ENCODE measurements at regions not wholly inside any gene's neighbourhood (a gene's known extent, or its start where the extent isn't known, plus 50 kb on each side); places are given as distances from the start of the nearest gene placed in this dataset.
A peak's percentile ranks its signal among the peaks of the same experiment; 100 is the strongest.
"Not testable (repeated sequence)": the region's sequence is repeated elsewhere in the genome, so short reads cannot be mapped to it uniquely, and the experiment has no call there.

GRCh38 chr10:26952094-26952493, 91.3 kb upstream of the ABI1 start:
- Histone ChIP-seq H3K9ac (ENCODE audit: low read depth, low read length) (no peak overlapping the region), H3K4me1 (ENCODE audit: insufficient read depth, low read length) (no peaks in the 10 kb centered on the region), H3K9me3 (ENCODE audit: insufficient read depth, low read depth, low read length) (0 out of 2 replicates have a peak, but pooled peaks cover 6% of the 10 kb centered on the region), H3K27me3 (ENCODE audit: insufficient read depth, low read length) (no peaks in the 10 kb centered on the region), H3K27ac (ENCODE audit: low read length) (no peak overlapping the region), H3K4me3 (ENCODE audit: low read length) (no peak overlapping the region), H3K36me3 (ENCODE audit: insufficient read depth, low read depth, low read length) (no peaks in the 10 kb centered on the region)

DNA sequence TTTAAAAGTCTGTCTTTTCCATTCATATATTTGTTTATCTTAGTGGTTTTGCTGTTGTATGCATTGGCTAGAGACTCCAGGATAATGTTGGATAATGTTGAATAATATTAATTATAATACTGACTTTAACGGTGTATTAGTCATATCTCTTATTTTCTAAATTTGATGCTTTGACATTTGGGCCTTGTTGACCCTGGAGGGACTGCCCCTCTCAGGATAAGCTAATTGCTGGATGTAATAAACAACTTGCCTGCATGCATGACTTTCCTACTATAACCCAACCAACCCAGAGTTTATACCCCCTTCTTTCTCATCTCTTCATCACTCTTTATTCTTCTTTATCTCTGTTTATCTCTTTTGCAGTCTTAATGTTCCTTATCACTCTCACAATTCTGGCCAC, 90.9 kb upstream of the ABI1 start:
- Histone ChIP-seq H3K27ac (ENCODE audit: low read length) (no peak overlapping the region), H3K9ac (ENCODE audit: low read depth, low read length) (no peak overlapping the region), H3K4me3 (ENCODE audit: low read length) (no peak overlapping the region), H3K9me3 (ENCODE audit: insufficient read depth, low read depth, low read length) (0 out of 2 replicates have a peak, but pooled peaks cover 6% of the 10 kb centered on the region), H3K27me3 (ENCODE audit: insufficient read depth, low read length) (no peaks in the 10 kb centered on the region), H3K4me1 (ENCODE audit: insufficient read depth, low read length) (no peaks in the 10 kb centered on the region), H3K36me3 (ENCODE audit: insufficient read depth, low read depth, low read length) (no peaks in the 10 kb centered on the region)

GRCh38 chr10:26950934-26951333, 90.2 kb upstream of the ABI1 start:
- Histone ChIP-seq H3K4me3 (ENCODE audit: low read length) (no peak overlapping the region), H3K9me3 (ENCODE audit: insufficient read depth, low read depth, low read length) (0 out of 2 replicates have a peak, but pooled peaks cover 6% of the 10 kb centered on the region), H3K27me3 (ENCODE audit: insufficient read depth, low read length) (no peaks in the 10 kb centered on the region), H3K36me3 (ENCODE audit: insufficient read depth, low read depth, low read length) (no peaks in the 10 kb centered on the region), H3K27ac (ENCODE audit: low read length) (no peak overlapping the region), H3K9ac (ENCODE audit: low read depth, low read length) (no peak overlapping the region), H3K4me1 (ENCODE audit: insufficient read depth, low read length) (no peaks in the 10 kb centered on the region)

DNA sequence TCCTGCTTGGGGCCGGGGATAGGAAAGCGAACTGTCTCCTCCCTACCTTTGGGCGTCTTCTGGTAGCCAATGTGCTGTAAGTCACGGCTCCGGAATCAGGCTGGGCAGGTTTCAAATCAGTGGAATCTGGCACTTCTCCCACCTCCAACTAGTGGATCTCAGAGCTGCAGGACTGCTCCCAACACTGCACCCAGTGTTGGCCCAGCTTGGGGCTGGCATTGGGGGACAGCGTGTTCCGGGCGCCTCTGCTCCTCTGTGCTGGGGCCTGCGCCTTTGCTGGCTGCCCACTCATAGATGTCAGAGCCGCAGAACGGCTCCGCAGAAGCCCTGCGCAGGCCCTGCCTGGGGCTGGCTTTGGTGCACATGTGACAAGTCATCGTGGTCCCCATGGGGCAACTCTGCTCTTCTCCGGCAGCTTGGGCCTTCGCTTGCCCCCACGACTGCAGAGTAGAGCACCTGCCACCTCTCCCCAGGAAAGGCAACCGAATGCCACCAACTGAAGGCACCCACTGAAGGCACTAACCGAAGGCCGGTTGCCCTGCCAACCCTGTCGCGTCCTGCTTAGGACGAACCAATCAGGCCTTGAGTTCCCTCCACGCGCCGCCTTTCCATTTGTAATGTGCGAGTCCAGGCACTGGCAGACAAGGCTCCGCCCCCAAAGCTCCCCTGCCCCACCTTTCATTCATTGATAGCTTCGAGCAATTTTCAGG, 85.5 kb upstream of the ABI1 start:
- Histone ChIP-seq H3K4me3 (ENCODE audit: low read length) (no peak overlapping the region), H3K27ac (ENCODE audit: low read length) (no peak overlapping the region), H3K9ac (ENCODE audit: low read depth, low read length) (no peak overlapping the region), H3K36me3 (ENCODE audit: insufficient read depth, low read depth, low read length) (no peaks in the 10 kb centered on the region), H3K27me3 (ENCODE audit: insufficient read depth, low read length) (no peaks in the 10 kb centered on the region), H3K9me3 (ENCODE audit: insufficient read depth, low read depth, low read length) (0 out of 2 replicates have a peak, but pooled peaks cover 6% of the 10 kb centered on the region), H3K4me1 (ENCODE audit: insufficient read depth, low read length) (no peaks in the 10 kb centered on the region)

DNA sequence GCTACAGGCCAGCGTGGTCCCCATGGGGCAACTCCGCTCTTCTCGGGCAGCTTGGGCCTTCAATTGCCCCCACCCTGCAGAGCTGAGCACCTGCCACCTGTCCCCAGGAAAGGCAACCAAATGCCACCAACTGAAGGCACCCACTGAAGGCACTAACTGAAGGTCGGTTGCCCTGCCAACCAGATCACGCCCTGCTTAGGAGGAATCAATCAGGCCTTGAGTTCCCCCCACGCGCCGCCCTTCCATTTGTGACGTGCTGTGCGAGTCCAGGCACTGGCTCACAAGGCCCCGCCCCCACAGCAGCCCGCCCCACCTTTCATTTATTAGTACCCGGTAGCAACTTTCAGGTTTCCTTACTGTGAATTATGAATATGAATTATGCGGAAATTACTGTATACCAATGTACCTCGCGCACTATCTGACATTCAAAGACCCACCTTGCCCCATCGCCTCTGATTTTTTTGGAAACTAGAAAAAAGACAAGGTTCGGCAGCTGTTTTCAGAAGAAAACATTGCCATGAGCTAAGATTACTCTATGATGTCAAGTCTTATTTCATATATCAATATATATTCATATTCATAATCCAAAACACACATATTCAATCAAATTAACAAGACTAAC, 83.6 kb upstream of the ABI1 start:
- H3K4me3 ChIP-seq (ENCODE audit: low read length) = no peak overlapping the region
- no peak overlapping the region for H3K9ac ChIP-seq (ENCODE audit: low read depth, low read length)
- no peak overlapping the region for H3K27ac ChIP-seq (ENCODE audit: low read length)
- no peaks in the 10 kb centered on the region for H3K36me3 ChIP-seq (ENCODE audit: insufficient read depth, low read depth, low read length)
- H3K9me3 ChIP-seq (ENCODE audit: insufficient read depth, low read depth, low read length) = no peaks in the 10 kb centered on the region
- H3K27me3 ChIP-seq (ENCODE audit: insufficient read depth, low read length) = no peaks in the 10 kb centered on the region
- no peaks in the 10 kb centered on the region for H3K4me1 ChIP-seq (ENCODE audit: insufficient read depth, low read length)

- no peak overlapping the region for H3K27ac ChIP-seq (ENCODE audit: low read length)
- H3K36me3 ChIP-seq (ENCODE audit: insufficient read depth, low read depth, low read length) = no peaks in the 10 kb centered on the region
- H3K9me3 ChIP-seq (ENCODE audit: insufficient read depth, low read depth, low read length) = no peaks in the 10 kb centered on the region
- no peaks in the 10 kb centered on the region for H3K4me1 ChIP-seq (ENCODE audit: insufficient read depth, low read length)
- no peak overlapping the region for H3K4me3 ChIP-seq (ENCODE audit: low read length)
- no peaks in the 10 kb centered on the region for H3K27me3 ChIP-seq (ENCODE audit: insufficient read depth, low read length)
- H3K9ac ChIP-seq (ENCODE audit: low read depth, low read length) = no peak overlapping the region
Observed at GRCh38 chr10:26939962-26940354, 79.2 kb upstream of the ABI1 start.

- Histone ChIP-seq H3K36me3 (ENCODE audit: insufficient read depth, low read depth, low read length) (no peaks in the 10 kb centered on the region), H3K9me3 (ENCODE audit: insufficient read depth, low read depth, low read length) (no peaks in the 10 kb centered on the region), H3K27ac (ENCODE audit: low read length) (no peak overlapping the region), H3K4me1 (ENCODE audit: insufficient read depth, low read length) (no peaks in the 10 kb centered on the region), H3K9ac (ENCODE audit: low read depth, low read length) (no peak overlapping the region), H3K4me3 (ENCODE audit: low read length) (no peak overlapping the region), H3K27me3 (ENCODE audit: insufficient read depth, low read length) (no peaks in the 10 kb centered on the region)
Observed at GRCh38 chr10:26939290-26939961, 78.7 kb upstream of the ABI1 start.

DNA sequence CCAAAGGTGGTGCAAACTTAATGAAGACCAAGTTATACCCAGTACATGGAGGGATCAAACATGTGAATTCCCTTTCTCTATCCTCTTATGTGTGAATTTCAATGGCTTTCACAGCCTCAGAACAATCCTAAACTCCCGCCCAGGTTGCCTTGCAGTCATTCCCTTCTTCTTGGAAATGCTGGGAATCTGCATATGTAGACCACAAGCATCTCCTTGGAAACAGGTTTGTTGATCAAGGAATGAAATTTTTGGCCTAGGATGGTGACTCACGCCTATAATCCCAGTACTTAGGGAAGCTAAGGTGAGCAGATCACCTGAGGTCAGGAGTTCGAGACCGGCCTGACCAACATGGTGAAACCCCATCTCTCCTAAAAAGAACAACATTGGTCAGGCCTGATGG, 77.8 kb upstream of the ABI1 start:
- Histone ChIP-seq H3K4me3 (ENCODE audit: low read length) (no peak overlapping the region), H3K9ac (ENCODE audit: low read depth, low read length) (no peak overlapping the region), H3K27ac (ENCODE audit: low read length) (no peak overlapping the region), H3K36me3 (ENCODE audit: insufficient read depth, low read depth, low read length) (no peaks in the 10 kb centered on the region), H3K27me3 (ENCODE audit: insufficient read depth, low read length) (no peaks in the 10 kb centered on the region), H3K4me1 (ENCODE audit: insufficient read depth, low read length) (no peaks in the 10 kb centered on the region), H3K9me3 (ENCODE audit: insufficient read depth, low read depth, low read length) (no peaks in the 10 kb centered on the region)

GRCh38 chr10:26937371-26937770, 76.6 kb upstream of the ABI1 start:
- Histone ChIP-seq H3K36me3 (ENCODE audit: insufficient read depth, low read depth, low read length) (no peaks in the 10 kb centered on the region), H3K9ac (ENCODE audit: low read depth, low read length) (no peak overlapping the region), H3K9me3 (ENCODE audit: insufficient read depth, low read depth, low read length) (no peaks in the 10 kb centered on the region), H3K4me1 (ENCODE audit: insufficient read depth, low read length) (no peaks in the 10 kb centered on the region), H3K27me3 (ENCODE audit: insufficient read depth, low read length) (no peaks in the 10 kb centered on the region), H3K4me3 (ENCODE audit: low read length) (no peak overlapping the region), H3K27ac (ENCODE audit: low read length) (no peak overlapping the region)

- H3K27me3 ChIP-seq (ENCODE audit: insufficient read depth, low read length); H3K9me3 ChIP-seq (ENCODE audit: insufficient read depth, low read depth, low read length); H3K27ac ChIP-seq (ENCODE audit: low read length); H3K9ac ChIP-seq (ENCODE audit: low read depth, low read length); H3K36me3 ChIP-seq (ENCODE audit: insufficient read depth, low read depth, low read length); H3K4me3 ChIP-seq (ENCODE audit: low read length); H3K4me1 ChIP-seq (ENCODE audit: insufficient read depth, low read length): not testable (repeated sequence)
Observed at GRCh38 chr10:26934190-26934589, 73.4 kb upstream of the ABI1 start.

DNA sequence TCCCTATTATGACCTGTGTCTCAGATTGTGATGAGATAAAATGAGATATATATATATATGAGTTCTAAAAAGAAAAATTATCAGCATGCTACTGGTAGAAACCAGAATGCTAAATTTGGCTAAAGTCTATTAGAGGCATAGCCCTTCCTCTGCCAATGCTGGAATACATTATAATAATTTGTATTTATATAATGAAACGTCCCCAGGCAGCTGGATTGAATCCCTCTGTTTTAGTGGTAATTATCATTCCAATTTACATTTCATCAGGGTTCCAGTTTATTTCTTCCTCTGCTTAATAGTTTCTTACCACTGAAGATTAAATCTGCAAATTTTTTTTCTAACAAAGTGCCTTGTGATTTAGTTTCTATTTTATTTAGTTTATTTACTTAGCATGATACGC, 71.8 kb upstream of the ABI1 start:
- no peaks in the 10 kb centered on the region for H3K27me3 ChIP-seq (ENCODE audit: insufficient read depth, low read length)
- H3K9me3 ChIP-seq (ENCODE audit: insufficient read depth, low read depth, low read length) = no peaks in the 10 kb centered on the region
- H3K4me3 ChIP-seq (ENCODE audit: low read length) = no peak overlapping the region
- H3K36me3 ChIP-seq (ENCODE audit: insufficient read depth, low read depth, low read length) = no peaks in the 10 kb centered on the region
- H3K9ac ChIP-seq (ENCODE audit: low read depth, low read length) = no peak overlapping the region
- peaks cover 2% of the 10 kb centered on the region; the same call in 1 of the 2 replicates for H3K4me1 ChIP-seq (ENCODE audit: insufficient read depth, low read length)
- no peak overlapping the region for H3K27ac ChIP-seq (ENCODE audit: low read length)

- Histone ChIP-seq H3K36me3 (ENCODE audit: insufficient read depth, low read depth, low read length) (no peaks in the 10 kb centered on the region), H3K9me3 (ENCODE audit: insufficient read depth, low read depth, low read length) (no peaks in the 10 kb centered on the region), H3K4me3 (ENCODE audit: low read length) (peak overlapping the region; percentile 49; the same call in 1 of the 2 replicates), H3K4me1 (ENCODE audit: insufficient read depth, low read length) (peaks cover 2% of the 10 kb centered on the region; the same call in 1 of the 2 replicates), H3K27ac (ENCODE audit: low read length) (no peak overlapping the region), H3K9ac (ENCODE audit: low read depth, low read length) (no peak overlapping the region), H3K27me3 (ENCODE audit: insufficient read depth, low read length) (no peaks in the 10 kb centered on the region)
Observed at GRCh38 chr10:26931223-26931622, 70.5 kb upstream of the ABI1 start.
